AG09309 (cell line): ENCODE measurements at regions not wholly inside any gene's neighbourhood (a gene's known extent, or its start where the extent isn't known, plus 50 kb on each side); places are given as distances from the start of the nearest gene placed in this dataset.
A peak's percentile ranks its signal among the peaks of the same experiment; 100 is the strongest.

Experiments
- DNase-seq: peaks from one replicate; pipeline ENCODE4 v3.0.0-alpha.2; 2010; ENCODE audit warnings: low read depth
- H3K4me3 ChIP-seq: 2 replicates; pipeline ENCODE4 v1.5.1; 2011; ENCODE audit warnings: mild to moderate bottlenecking, low read depth, low read length, moderate library complexity; ENCODE audit not compliant: control insufficient read depth
- CTCF ChIP-seq: IDR thresholded peaks from 2 replicates; pipeline ENCODE4 v1.5.1; 2011; ENCODE audit warnings: mild to moderate bottlenecking, low read depth, low read length, inconsistent platforms; ENCODE audit not compliant: insufficient read depth, control insufficient read depth; ENCODE audit errors: missing control alignments

- DNase-seq: peak; percentile 95
- TF ChIP-seq CTCF: no peak
- H3K4me3 ChIP-seq: no peak overlapping the region
Observed at GRCh38 chr15:68511073-68511991, 67.5 kb upstream of the CORO2B start.

- DNase-seq: no peak
- no peak for TF ChIP-seq CTCF
- H3K4me3 ChIP-seq: no peak overlapping the region
Observed at GRCh38 chr15:68512052-68512451, 66.7 kb upstream of the CORO2B start.

GRCh38 chr15:68512598-68512997, 66.2 kb upstream of the CORO2B start:
- DNase-seq: no peak
- H3K4me3 ChIP-seq: no peak overlapping the region
- TF ChIP-seq CTCF: no peak

GRCh38 chr15:68515371-68516095, 63.3 kb upstream of the CORO2B start:
- DNase-seq: no peak
- H3K4me3 ChIP-seq: no peak overlapping the region
- TF ChIP-seq CTCF: no peak

GRCh38 chr15:68517285-68517761, 61.5 kb upstream of the CORO2B start:
- no peak overlapping the region for H3K4me3 ChIP-seq
- TF ChIP-seq CTCF: peak; percentile 70
- DNase-seq: peak; percentile 67

GRCh38 chr15:68518046-68518445, 60.7 kb upstream of the CORO2B start:
- TF ChIP-seq CTCF: no peak
- DNase-seq: no peak

More at GRCh38 chr15:68518046-68518445, 60.7 kb upstream of the CORO2B start:
- no peak overlapping the region for H3K4me3 ChIP-seq
